H1 (cell line): ENCODE measurements at regions not wholly inside any gene's neighbourhood (a gene's known extent, or its start where the extent isn't known, plus 50 kb on each side); places are given as distances from the start of the nearest gene placed in this dataset.

Experiments
- CTCF ChIA-PET: fragments of 300-600 bp; sonication (Branson Sonifier 250); formaldehyde crosslinking; loops from one replicate; lab custom pipeline; 2021; ENCODE audit not compliant: partially characterized antibody; lab: Charles Lee
- POLR2A ChIA-PET: fragments of 300-600 bp; sonication (Branson Sonifier 250); formaldehyde crosslinking; loops from one replicate; lab custom pipeline; 2021; ENCODE audit warnings: inconsistent platforms; ENCODE audit not compliant: partially characterized antibody; lab: Charles Lee
- DNase-seq, 2 experiments: peaks; one replicate each; pipeline versions ENCODE4 v3.0.0 to v3.0.0-alpha.2; 2010 to 2022; ENCODE audit warnings: low spot score in 2 of 2, low read depth in 1 of 2, mixed read lengths in 1 of 2
- FAIRE-seq: peaks from 2 replicates; lab custom pipeline; 2011; peaks lifted over from hg19 to GRCh38; lab: Jason Lieb, UNC
- H2AFZ ChIP-seq: 2 replicates; pipeline ENCODE4 v1.8.1; 2012; ENCODE audit warnings: low read length, inconsistent platforms
- H2AK5ac ChIP-seq: 2 replicates; pipeline ENCODE4 v1.6.1; 2013; ENCODE audit warnings: low read depth, low read length
- H2BK120ac ChIP-seq: replicated peaks from 2 replicates; pipeline ENCODE3; 2013; ENCODE audit warnings: low read depth, low read length, inconsistent platforms
- H2BK12ac ChIP-seq: 2 replicates; pipeline ENCODE4 v1.6.1; 2013; ENCODE audit warnings: low read depth, low read length
- H2BK15ac ChIP-seq: 2 replicates; pipeline ENCODE4 v1.6.1; 2013; ENCODE audit warnings: low read length
- H2BK20ac ChIP-seq: 2 replicates; pipeline ENCODE4 v1.6.1; 2013; ENCODE audit warnings: low read length
- H2BK5ac ChIP-seq: 2 replicates; pipeline ENCODE4 v1.6.1; 2013; ENCODE audit warnings: low read depth, low read length
- H3K14ac ChIP-seq: 2 replicates; pipeline ENCODE4 v1.6.1; 2013; ENCODE audit warnings: inconsistent platforms; ENCODE audit not compliant: insufficient read length
- H3K18ac ChIP-seq: 2 replicates; pipeline ENCODE4 v1.6.1; 2013; ENCODE audit warnings: low read length; ENCODE audit errors: extremely low read depth
- H3K23ac ChIP-seq: 2 replicates; pipeline ENCODE4 v1.6.1; 2013; ENCODE audit warnings: inconsistent platforms; ENCODE audit not compliant: insufficient read length
- H3K23me2 ChIP-seq: 2 replicates; pipeline ENCODE4 v1.6.1; 2013; ENCODE audit warnings: low read depth, low read length
- H3K27ac ChIP-seq: 2 replicates; pipeline ENCODE4 v1.6.1; 2011; ENCODE audit warnings: low read depth, low read length, inconsistent platforms
- H3K27me3 ChIP-seq, 4 experiments: replicated peaks in 1 of 4; 1 replicate in 1 of 4; 2 replicates in 3 of 4; pipeline versions ENCODE4 v1.6.1 to v1.8.1; 2011 to 2013; ENCODE audit warnings: low read length in 3 of 4, mild to moderate bottlenecking in 3 of 4, inconsistent platforms in 2 of 4, mixed read lengths in 2 of 4, moderate library complexity in 1 of 4; ENCODE audit not compliant: control insufficient read depth in 3 of 4, insufficient read depth in 3 of 4; ENCODE audit errors: extremely low read depth in 1 of 4
- H3K36me3 ChIP-seq, 4 experiments: 2 replicates each; pipeline versions ENCODE4 v1.6.1 to v1.8.1; 2011 to 2013; ENCODE audit warnings: mild to moderate bottlenecking in 4 of 4, low read length in 3 of 4, moderate library complexity in 2 of 4, control low read depth in 1 of 4, inconsistent platforms in 1 of 4; ENCODE audit not compliant: insufficient read depth in 4 of 4, control insufficient read depth in 2 of 4
- H3K4ac ChIP-seq: replicated peaks from 2 replicates; pipeline ENCODE3; 2013; ENCODE audit warnings: low read length, low read depth, mixed read lengths, inconsistent platforms; ENCODE audit not compliant: insufficient read length
- H3K4me1 ChIP-seq, 4 experiments: replicated peaks in 1 of 4; 1 replicate in 1 of 4; 2 replicates in 3 of 4; pipeline versions ENCODE4 v1.6.1 to v1.8.1; 2011 to 2013; ENCODE audit warnings: low read length in 3 of 4, inconsistent platforms in 2 of 4, mixed read lengths in 1 of 4; ENCODE audit not compliant: insufficient read depth in 4 of 4, control insufficient read depth in 3 of 4
- H3K4me2 ChIP-seq, 2 experiments: 2 replicates each; pipeline versions ENCODE4 v1.6.1 to v1.8.1; 2011 to 2013; ENCODE audit warnings: low read depth in 2 of 2, low read length in 2 of 2, control low read depth in 1 of 2, inconsistent platforms in 1 of 2, mild to moderate bottlenecking in 1 of 2; ENCODE audit not compliant: insufficient read depth in 1 of 2
- H3K4me3 ChIP-seq, 4 experiments: fragments of 200-600, 300-600 bp in 1 of 4; sonication (generic), shearing (Covaris generic), sonication (Bioruptor Twin) in 1 of 4; 2 replicates each; pipeline versions ENCODE4 v1.5.1 to v1.8.1; 2011 to 2016; ENCODE audit warnings: low read length in 4 of 4, low read depth in 3 of 4, control low read depth in 2 of 4, inconsistent platforms in 2 of 4, mild to moderate bottlenecking in 2 of 4, mixed read lengths in 1 of 4, moderate library complexity in 1 of 4; ENCODE audit not compliant: insufficient read depth in 2 of 4; ENCODE audit errors: extremely low read depth in 1 of 4
- H3K56ac ChIP-seq: replicated peaks from 2 replicates; pipeline ENCODE3; 2013; ENCODE audit warnings: low read depth, mild to moderate bottlenecking, mixed read lengths, low read length, inconsistent platforms; ENCODE audit not compliant: insufficient read length
- H3K79me1 ChIP-seq: 2 replicates; pipeline ENCODE4 v1.6.1; 2013; ENCODE audit warnings: low read depth, low read length, control low read depth
- H3K79me2 ChIP-seq, 2 experiments: 2 replicates each; pipeline versions ENCODE4 v1.6.1 to v1.8.1; 2012 to 2013; ENCODE audit warnings: low read length in 2 of 2, mild to moderate bottlenecking in 2 of 2, inconsistent platforms in 1 of 2; ENCODE audit not compliant: insufficient read depth in 2 of 2, control insufficient read depth in 1 of 2
- H3K9ac ChIP-seq, 4 experiments: replicated peaks in 1 of 4; 1 replicate in 1 of 4; 2 replicates in 3 of 4; pipeline versions ENCODE4 v1.6.1 to v1.8.1; 2011 to 2013; ENCODE audit warnings: low read depth in 3 of 4, low read length in 3 of 4, control low read depth in 2 of 4, mild to moderate bottlenecking in 2 of 4, moderate library complexity in 2 of 4, inconsistent platforms in 1 of 4; ENCODE audit errors: extremely low read depth in 1 of 4
- H3K9me3 ChIP-seq, 2 experiments: 2 replicates each; pipeline versions ENCODE4 v1.6.1 to v1.8.1; 2012 to 2013; ENCODE audit warnings: mild to moderate bottlenecking in 2 of 2, moderate library complexity in 2 of 2, control low read depth in 1 of 2, inconsistent platforms in 1 of 2, low read depth in 1 of 2, low read length in 1 of 2, mixed read lengths in 1 of 2; ENCODE audit not compliant: insufficient read depth in 2 of 2
- H4K20me1 ChIP-seq, 2 experiments: replicated peaks in 1 of 2; 2 replicates each; pipeline versions ENCODE3 to v1.8.1; 2011 to 2013; ENCODE audit warnings: inconsistent platforms in 2 of 2, low read length in 2 of 2, mild to moderate bottlenecking in 1 of 2; ENCODE audit not compliant: insufficient read depth in 2 of 2, control insufficient read depth in 1 of 2
- H4K5ac ChIP-seq: 2 replicates; pipeline ENCODE4 v1.6.1; 2013; ENCODE audit warnings: low read length, low read depth, mixed read lengths, inconsistent platforms; ENCODE audit not compliant: insufficient read length
- H4K8ac ChIP-seq: 2 replicates; pipeline ENCODE4 v1.8.0; 2013; ENCODE audit warnings: mild to moderate bottlenecking, moderate library complexity, low read length, inconsistent platforms; ENCODE audit not compliant: insufficient read depth; ENCODE audit errors: extremely low read depth
- H4K91ac ChIP-seq: replicated peaks from 2 replicates; pipeline ENCODE3; 2013; ENCODE audit warnings: low read length, mixed read lengths, inconsistent platforms; ENCODE audit not compliant: insufficient read length
- ATF3 ChIP-seq: IDR thresholded peaks from 2 replicates; pipeline ENCODE4 v1.6.1; 2011; ENCODE audit warnings: low read depth, mild to moderate bottlenecking, low read length; ENCODE audit not compliant: insufficient read depth
- CBX8 ChIP-seq: fragments of 300-800, 300-1000 bp; sonication (generic); IDR thresholded peaks from 2 replicates; pipeline ENCODE4 v1.7.1; 2016; ENCODE audit warnings: low read depth, low read length, borderline replicate concordance
- CTCF ChIP-seq, 3 experiments: IDR thresholded peaks; 1 replicate in 2 of 3; 2 replicates in 1 of 3; pipeline versions ENCODE4 v1.5.1 to v1.6.1; 2011; ENCODE audit warnings: low read length in 3 of 3, mild to moderate bottlenecking in 3 of 3, inconsistent platforms in 2 of 3, low read depth in 1 of 3, moderate library complexity in 1 of 3; ENCODE audit not compliant: insufficient read depth in 1 of 3; ENCODE audit errors: control extremely low read depth in 1 of 3
- EGR1 ChIP-seq: IDR thresholded peaks from 2 replicates; pipeline ENCODE4 v1.6.1; 2011; ENCODE audit warnings: low read depth, low read length, borderline replicate concordance
- GABPA ChIP-seq: IDR thresholded peaks from 2 replicates; pipeline ENCODE4 v1.6.1; 2011; ENCODE audit warnings: mild to moderate bottlenecking, low read length, moderate library complexity, borderline replicate concordance; ENCODE audit not compliant: insufficient read depth
- HDAC2 ChIP-seq, 2 experiments: fragments of 300-600 bp in 1 of 2; sonication (generic) in 1 of 2; IDR thresholded peaks; 2 replicates each; pipeline ENCODE4 v1.6.1; 2011 to 2012; ENCODE audit warnings: low read depth in 2 of 2, low read length in 2 of 2, mild to moderate bottlenecking in 2 of 2, moderate library complexity in 2 of 2, borderline replicate concordance in 1 of 2, inconsistent platforms in 1 of 2
- JUND ChIP-seq: IDR thresholded peaks from 2 replicates; pipeline ENCODE4 v1.6.1; 2011; ENCODE audit warnings: mild to moderate bottlenecking, improper control_type of control experiment, low read length
- KDM5A ChIP-seq: fragments of 200-600 bp; IDR thresholded peaks from 2 replicates; pipeline ENCODE4 v1.7.1; 2012; ENCODE audit warnings: mild to moderate bottlenecking, low read length, inconsistent platforms, mixed read lengths
- SIX5 ChIP-seq: IDR thresholded peaks from 2 replicates; pipeline ENCODE4 v1.6.1; 2011; ENCODE audit warnings: mild to moderate bottlenecking, low read depth, low read length
- TBP ChIP-seq: IDR thresholded peaks from 2 replicates; pipeline ENCODE4 v1.6.1; 2011; ENCODE audit warnings: low read depth, low read length, improper control_type of control experiment
- WGBS, 2 experiments: shearing (Covaris generic) in 1 of 2; methylation state at CpG; one replicate each; pipeline versions ENCODE4 v1.1.6 to v1.1.7; 2013 to 2015; ENCODE audit warnings: low lambda C conversion rate in 2 of 2, mixed read lengths in 2 of 2, inconsistent platforms in 1 of 2, low coverage in 1 of 2, missing lambda C conversion rate in 1 of 2; ENCODE audit not compliant: insufficient replicate concordance in 2 of 2, insufficient coverage in 1 of 2, insufficient read length in 1 of 2; ENCODE audit errors: extremely low coverage in 1 of 2, missing lambda C conversion rate in 1 of 2; 5-methylcytosine and 5-hydroxymethylcytosine counted together

- Histone ChIP-seq H4K5ac (no peak overlapping the region), H3K56ac (no peak overlapping the region), H3K9ac (no peak overlapping the region), H3K4me3 (no peak overlapping the region), H3K36me3 (no peaks in the 10 kb centered on the region), H3K9me3 (no peaks in the 10 kb centered on the region), H3K23me2 (no peaks in the 10 kb centered on the region), H2BK12ac (no peak overlapping the region), H2BK5ac (no peak overlapping the region), H3K4me2 (no peak overlapping the region), H4K8ac (no peak overlapping the region), H3K4me1 (no peaks in the 10 kb centered on the region), H3K27me3 (no peaks in the 10 kb centered on the region), H3K79me1 (no peaks in the 10 kb centered on the region), H3K18ac (no peak overlapping the region), H4K20me1 (no peaks in the 10 kb centered on the region), H2AFZ (no peak overlapping the region), H2BK20ac (no peak overlapping the region), H3K4ac (no peak overlapping the region), H2AK5ac (no peak overlapping the region), H2BK120ac (no peak overlapping the region), H3K23ac (no peak overlapping the region), H3K79me2 (no peaks in the 10 kb centered on the region), H2BK15ac (no peak overlapping the region), H3K14ac (no peak overlapping the region), H4K91ac (no peak overlapping the region), H3K27ac (no peak overlapping the region)
- DNase-seq = no peak
- FAIRE-seq = no peak
- ChIA-PET POLR2A (no interaction called here), CTCF (no interaction called here)
- WGBS, 2 experiments = 94% methylated on average over 8 of the region's 8 CpGs; no CpG with 5 or more reads in 1 of the 2 experiments
- no peak for TF ChIP-seq CBX8
- no peak for TF ChIP-seq EGR1
- TF ChIP-seq KDM5A = no peak
- TF ChIP-seq GABPA = no peak
- no peak for TF ChIP-seq SIX5
- TF ChIP-seq HDAC2 (IDR thresholded peaks at IDR 0.05; ENCODE audit: borderline replicate concordance in 1 of 2, low read depth in 2 of 2, low read length in 2 of 2) = no peak
- no peak for TF ChIP-seq CTCF (IDR thresholded peaks at IDR 0.05; ENCODE audit: control extremely low read depth in 1 of 3, insufficient read depth in 1 of 3, low read depth in 1 of 3, low read length in 3 of 3)
- TF ChIP-seq TBP = no peak
- TF ChIP-seq ATF3 = no peak
- no peak for TF ChIP-seq JUND
These were observed 219.0 kb upstream of the MEOX2 start for GRCh38 chr7:15905251-15906040.
